ENCODE measurements at regions not wholly inside any gene's neighbourhood (a gene's known extent, or its start where the extent isn't known, plus 50 kb on each side); places are given as distances from the start of the nearest gene placed in this dataset.

GRCh38 chr12:89923091-89923490, 214.5 kb upstream of the ATP2B1 start:
- Histone ChIP-seq H3K9me3 (no peaks in the 10 kb centered on the region), H3K4me1 (no peaks in the 10 kb centered on the region), H3K27ac (no peak overlapping the region), H3K27me3 (no peaks in the 10 kb centered on the region), H3K4me3 (no peak overlapping the region), H3K36me3 (replicated peaks in 1 of 2; ENCODE audit: insufficient read depth in 1 of 2, low read depth in 2 of 2) (no peaks in the 10 kb centered on the region)
- ATAC-seq (no peak), DNase-seq (no peak)
- intact Hi-C loops (cut with DNase I) = no loop called here
- no peak for TF ChIP-seq POLR2A (IDR thresholded peaks at IDR 0.05)
- TF ChIP-seq CTCF (IDR thresholded peaks at IDR 0.05) = no peak

DNA sequence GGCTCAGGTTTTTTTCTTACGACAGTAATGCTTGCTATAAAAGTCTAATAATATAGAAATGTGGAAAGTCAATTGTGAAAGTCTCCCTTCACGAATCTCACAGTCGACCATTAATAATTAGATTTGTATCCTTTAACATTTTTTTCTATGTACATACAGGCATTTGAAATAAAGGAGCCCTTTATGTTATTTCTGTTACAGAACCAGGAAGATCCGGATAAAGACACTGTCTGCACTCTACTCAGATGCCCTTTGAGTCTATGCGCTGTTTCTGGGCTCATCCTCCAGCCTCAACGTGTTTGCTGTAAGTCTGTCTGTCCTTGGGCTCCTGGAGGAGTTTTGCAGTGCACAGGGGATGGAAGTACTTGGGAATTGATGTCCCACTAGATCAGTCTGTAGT, 212.2 kb upstream of the ATP2B1 start:
- ATAC-seq (no peak), DNase-seq (no peak)
- Histone ChIP-seq H3K4me1 (no peaks in the 10 kb centered on the region), H3K27me3 (no peaks in the 10 kb centered on the region), H3K9me3 (no peaks in the 10 kb centered on the region), H3K36me3 (replicated peaks in 1 of 2; ENCODE audit: insufficient read depth in 1 of 2, low read depth in 2 of 2) (no peaks in the 10 kb centered on the region), H3K27ac (no peak overlapping the region), H3K4me3 (no peak overlapping the region)
- intact Hi-C loops (cut with DNase I) = no loop called here
- 67 to 73% methylated on average over 6 of the region's 6 CpGs for WGBS, 2 donors
- TF ChIP-seq POLR2A (IDR thresholded peaks at IDR 0.05) (no peak), CTCF (IDR thresholded peaks at IDR 0.05) (no peak)

- no peak for DNase-seq
- no peak for ATAC-seq
- 93 to 94% methylated on average over 26 of the region's 26 CpGs for WGBS, 2 donors
- intact Hi-C loops (cut with DNase I) = no loop called here
- no peaks in the 10 kb centered on the region for H3K9me3 ChIP-seq
- no peak for TF ChIP-seq POLR2A (IDR thresholded peaks at IDR 0.05)
- no peak for TF ChIP-seq CTCF (IDR thresholded peaks at IDR 0.05)
- no peak overlapping the region for H3K4me3 ChIP-seq
- H3K27ac ChIP-seq = no peak overlapping the region
- H3K27me3 ChIP-seq = no peaks in the 10 kb centered on the region
- H3K4me1 ChIP-seq = no peaks in the 10 kb centered on the region
- no peaks in the 10 kb centered on the region for H3K36me3 ChIP-seq (replicated peaks in 1 of 2; ENCODE audit: insufficient read depth in 1 of 2, low read depth in 2 of 2)
Measured at GRCh38 chr12:89919241-89919906, 210.7 kb upstream of the ATP2B1 start.

DNA sequence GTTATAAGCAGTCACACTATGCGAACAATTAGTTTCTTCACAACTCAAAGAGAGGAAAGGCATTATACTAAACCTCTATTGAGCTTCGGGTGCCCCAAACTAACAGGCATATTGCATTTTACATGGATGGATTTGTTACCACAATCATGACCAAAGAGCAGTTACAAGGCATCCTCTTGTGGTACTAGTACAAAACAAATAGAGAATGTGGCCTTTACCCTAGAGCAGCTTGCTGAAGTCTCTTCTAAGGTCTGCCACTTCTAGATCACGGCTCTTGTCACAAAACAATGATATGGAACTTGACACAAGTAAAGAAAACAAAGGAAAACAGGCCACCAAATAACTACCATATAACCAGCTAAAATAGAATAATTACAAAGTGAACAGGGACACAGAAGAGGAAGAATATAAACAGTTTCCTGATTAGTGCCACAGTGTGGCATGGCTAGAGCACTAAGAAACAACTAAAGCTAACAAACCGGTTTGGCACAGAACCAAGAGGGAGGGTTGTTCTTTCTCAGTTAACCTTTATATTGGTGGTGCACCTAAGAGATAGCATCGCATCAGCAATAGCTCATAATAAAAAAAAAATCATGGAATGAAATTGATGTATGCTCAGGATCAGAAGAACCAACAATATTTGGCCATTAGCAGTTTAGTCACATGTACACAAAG, 209.7 kb upstream of the ATP2B1 start:
- Histone ChIP-seq H3K36me3 (replicated peaks in 1 of 2; ENCODE audit: insufficient read depth in 1 of 2, low read depth in 2 of 2) (no peaks in the 10 kb centered on the region), H3K27ac (no peak overlapping the region), H3K4me1 (no peaks in the 10 kb centered on the region), H3K9me3 (no peaks in the 10 kb centered on the region), H3K27me3 (no peaks in the 10 kb centered on the region), H3K4me3 (no peak overlapping the region)
- no peak for DNase-seq
- 45 to 63% methylated on average over 5 of the region's 5 CpGs for WGBS, 2 donors
- no peak for ATAC-seq
- intact Hi-C loops (cut with DNase I) = no loop called here
- TF ChIP-seq POLR2A (IDR thresholded peaks at IDR 0.05) = no peak
- no peak for TF ChIP-seq CTCF (IDR thresholded peaks at IDR 0.05)

DNA sequence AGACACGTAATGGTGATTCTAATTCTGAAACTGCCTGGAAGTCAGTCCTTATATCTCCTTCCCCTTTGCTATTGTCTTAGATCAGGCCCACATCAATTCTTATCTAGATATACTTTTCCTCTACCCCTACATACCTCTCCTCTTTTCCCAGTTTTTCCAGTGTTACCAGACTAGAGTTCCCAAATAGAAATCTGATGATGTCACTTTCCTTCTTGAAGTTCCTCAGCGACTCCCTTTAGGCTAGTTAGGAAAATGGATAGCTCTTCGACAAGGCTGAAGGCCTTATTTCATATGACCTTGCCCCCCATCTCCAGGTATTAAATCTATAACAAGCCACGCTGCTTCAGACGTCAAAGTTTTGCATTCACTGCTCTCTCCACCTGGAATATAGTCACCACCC, 201.1 kb upstream of the ATP2B1 start:
- no peaks in the 10 kb centered on the region for H3K4me1 ChIP-seq
- no peaks in the 10 kb centered on the region for H3K9me3 ChIP-seq
- H3K4me3 ChIP-seq = no peak overlapping the region
- H3K27ac ChIP-seq = no peak overlapping the region
- 67 to 79% methylated on average over 5 of the region's 5 CpGs for WGBS, 2 donors
- no peak for DNase-seq
- no peaks in the 10 kb centered on the region for H3K36me3 ChIP-seq (replicated peaks in 1 of 2; ENCODE audit: insufficient read depth in 1 of 2, low read depth in 2 of 2)
- no peaks in the 10 kb centered on the region for H3K27me3 ChIP-seq
- TF ChIP-seq POLR2A (IDR thresholded peaks at IDR 0.05) = no peak
- no peak for TF ChIP-seq CTCF (IDR thresholded peaks at IDR 0.05)
- no peak for ATAC-seq
- intact Hi-C loops (cut with DNase I) = no loop called here
